Fibroblast of pulmonary artery (primary cell): ENCODE measurements at regions not wholly inside any gene's neighbourhood (a gene's known extent, or its start where the extent isn't known, plus 50 kb on each side); places are given as distances from the start of the nearest gene placed in this dataset.

Experiments
- DNase-seq: peaks from one replicate; pipeline ENCODE4 v3.0.0-alpha.2; 2010; ENCODE audit warnings: low read depth
- H3K4me3 ChIP-seq: replicated peaks from 2 replicates; pipeline ENCODE4 v1.5.1; 2011; ENCODE audit warnings: low read depth, mild to moderate bottlenecking, control low read depth, low read length, moderate library complexity
- TF ChIP-seq, protein P1 (sequence below): IDR thresholded peaks from 2 replicates; pipeline ENCODE4 v1.5.1; 2011; ENCODE audit warnings: mild to moderate bottlenecking, control low read depth, low read length, inconsistent platforms; ENCODE audit errors: missing control alignments

DNA sequence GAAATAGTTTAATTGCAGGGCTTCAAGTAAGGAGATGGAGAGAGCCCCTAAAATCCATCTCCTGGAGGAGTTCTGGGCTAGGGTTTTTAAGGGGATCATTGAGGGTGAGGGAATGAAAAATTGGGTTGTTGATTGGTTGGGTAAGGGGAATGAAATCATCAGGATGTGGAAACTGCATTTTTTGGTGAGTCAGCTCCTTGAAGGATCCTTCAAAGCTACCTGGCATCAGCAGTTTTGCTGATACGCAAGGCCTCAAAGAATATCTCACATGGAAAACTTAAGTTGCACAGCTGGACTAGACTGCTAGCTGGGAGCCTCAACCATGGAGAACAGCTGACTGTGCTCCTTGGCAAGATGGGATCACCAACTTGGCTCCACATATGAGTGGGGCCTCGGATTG lies 136.7 kb downstream of the FGF10 start:
- no peak for DNase-seq
- TF ChIP-seq, protein P1, sequence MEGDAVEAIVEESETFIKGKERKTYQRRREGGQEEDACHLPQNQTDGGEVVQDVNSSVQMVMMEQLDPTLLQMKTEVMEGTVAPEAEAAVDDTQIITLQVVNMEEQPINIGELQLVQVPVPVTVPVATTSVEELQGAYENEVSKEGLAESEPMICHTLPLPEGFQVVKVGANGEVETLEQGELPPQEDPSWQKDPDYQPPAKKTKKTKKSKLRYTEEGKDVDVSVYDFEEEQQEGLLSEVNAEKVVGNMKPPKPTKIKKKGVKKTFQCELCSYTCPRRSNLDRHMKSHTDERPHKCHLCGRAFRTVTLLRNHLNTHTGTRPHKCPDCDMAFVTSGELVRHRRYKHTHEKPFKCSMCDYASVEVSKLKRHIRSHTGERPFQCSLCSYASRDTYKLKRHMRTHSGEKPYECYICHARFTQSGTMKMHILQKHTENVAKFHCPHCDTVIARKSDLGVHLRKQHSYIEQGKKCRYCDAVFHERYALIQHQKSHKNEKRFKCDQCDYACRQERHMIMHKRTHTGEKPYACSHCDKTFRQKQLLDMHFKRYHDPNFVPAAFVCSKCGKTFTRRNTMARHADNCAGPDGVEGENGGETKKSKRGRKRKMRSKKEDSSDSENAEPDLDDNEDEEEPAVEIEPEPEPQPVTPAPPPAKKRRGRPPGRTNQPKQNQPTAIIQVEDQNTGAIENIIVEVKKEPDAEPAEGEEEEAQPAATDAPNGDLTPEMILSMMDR = no peak
- H3K4me3 ChIP-seq = no peak overlapping the region

DNA sequence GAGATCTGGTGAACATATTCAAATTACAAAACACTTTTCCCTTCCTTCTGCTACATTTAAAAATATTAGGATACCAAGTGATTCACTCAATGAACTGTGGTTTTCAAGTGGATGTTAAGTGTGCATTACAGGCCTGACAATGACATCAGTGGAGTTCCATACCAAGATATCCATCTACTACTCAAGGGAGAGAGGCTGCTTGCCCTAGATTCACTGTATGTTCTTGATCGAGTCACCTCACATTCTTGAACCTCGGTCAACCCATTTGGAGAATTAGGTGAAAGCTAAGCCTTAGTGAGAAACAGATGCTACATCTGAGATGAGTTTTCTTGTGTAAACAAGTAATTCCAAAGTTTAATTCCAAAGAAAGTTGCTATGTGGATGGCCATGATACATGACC lies 142.2 kb downstream of the FGF10 start:
- TF ChIP-seq, protein P1 = no peak
- no peak overlapping the region for H3K4me3 ChIP-seq
- no peak for DNase-seq

DNA sequence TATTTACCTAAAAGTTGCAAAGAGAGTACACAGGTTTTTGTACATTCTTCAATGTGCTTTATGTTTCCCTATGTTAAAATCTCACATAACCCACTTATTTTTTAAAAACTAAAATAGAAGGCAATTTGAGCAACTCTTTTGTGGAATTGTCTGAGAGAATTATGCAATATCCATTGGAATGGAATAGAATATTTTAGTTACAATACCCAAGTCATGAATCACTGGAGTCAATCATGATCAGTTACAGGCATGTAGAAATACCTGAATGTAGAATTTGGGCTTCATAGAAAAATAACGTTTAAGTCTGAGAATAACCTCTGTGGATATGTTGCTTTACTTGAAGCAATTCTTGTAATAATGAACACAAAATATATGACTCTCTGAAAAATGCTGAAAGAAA lies 143.3 kb downstream of the FGF10 start:
- no peak for DNase-seq
- TF ChIP-seq, protein P1 = no peak
- H3K4me3 ChIP-seq = no peak overlapping the region

DNA sequence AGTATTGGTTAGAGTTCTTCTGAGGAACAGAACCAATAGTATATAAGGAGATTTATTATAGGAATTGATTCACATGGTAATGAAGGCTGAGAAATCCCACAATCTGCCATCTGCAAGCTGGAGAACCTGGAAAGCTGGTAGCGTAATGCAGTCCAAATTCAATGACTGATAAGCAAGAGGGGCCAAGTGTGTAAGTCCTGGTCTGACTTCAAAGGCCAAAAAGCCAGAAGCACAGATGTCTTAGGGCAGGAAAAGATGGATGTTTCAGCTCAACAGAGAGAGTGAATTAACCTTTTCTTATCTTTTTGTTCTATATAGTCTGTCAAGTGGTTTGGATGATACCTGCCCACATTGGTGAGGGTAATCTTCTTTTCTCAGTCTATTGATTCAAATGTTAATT lies 146.4 kb downstream of the FGF10 start:
- TF ChIP-seq, protein P1 = no peak
- H3K4me3 ChIP-seq = no peak overlapping the region
- no peak for DNase-seq

DNA sequence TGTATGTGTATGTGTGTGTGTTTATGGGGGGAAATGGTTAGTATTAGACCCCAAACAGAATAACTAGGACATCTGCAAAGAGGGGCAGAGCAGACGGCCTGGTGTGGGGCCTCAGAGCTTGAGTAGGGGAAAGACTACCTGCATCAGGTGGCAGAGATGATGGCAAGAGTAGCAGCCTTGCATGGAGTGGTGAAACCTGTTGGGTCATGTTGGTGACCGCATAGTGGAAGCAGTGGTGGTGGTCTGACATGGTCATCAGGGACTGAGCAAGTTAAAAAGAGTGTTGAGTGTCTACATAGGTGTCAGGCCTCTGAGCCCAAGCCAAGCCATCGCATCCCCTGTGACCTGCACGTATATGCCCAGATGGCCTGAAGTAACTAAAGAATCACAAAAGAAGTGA lies 153.2 kb downstream of the FGF10 start:
- TF ChIP-seq, protein P1 = no peak
- DNase-seq = no peak
- no peak overlapping the region for H3K4me3 ChIP-seq

DNA sequence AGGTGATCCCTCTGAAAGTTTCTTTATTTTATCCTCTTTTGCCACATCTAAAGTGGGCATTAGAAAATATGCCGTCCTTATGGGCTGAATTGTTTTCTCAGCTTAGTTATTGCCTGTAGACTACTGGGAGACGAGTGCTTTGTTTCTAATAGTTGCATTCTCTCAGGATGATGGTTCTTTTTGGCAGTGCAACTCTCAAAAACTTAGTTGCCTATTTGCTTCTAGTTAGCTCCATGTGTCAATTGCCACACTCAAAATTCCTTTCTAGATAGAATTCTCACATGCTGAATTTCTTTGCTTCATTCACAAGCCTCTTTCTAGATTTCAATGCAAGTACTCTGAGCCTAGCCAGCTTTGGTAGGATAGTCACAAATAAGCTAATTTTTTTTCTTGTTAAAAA lies 155.5 kb downstream of the FGF10 start:
- TF ChIP-seq, protein P1 = no peak
- no peak overlapping the region for H3K4me3 ChIP-seq
- DNase-seq = no peak

DNA sequence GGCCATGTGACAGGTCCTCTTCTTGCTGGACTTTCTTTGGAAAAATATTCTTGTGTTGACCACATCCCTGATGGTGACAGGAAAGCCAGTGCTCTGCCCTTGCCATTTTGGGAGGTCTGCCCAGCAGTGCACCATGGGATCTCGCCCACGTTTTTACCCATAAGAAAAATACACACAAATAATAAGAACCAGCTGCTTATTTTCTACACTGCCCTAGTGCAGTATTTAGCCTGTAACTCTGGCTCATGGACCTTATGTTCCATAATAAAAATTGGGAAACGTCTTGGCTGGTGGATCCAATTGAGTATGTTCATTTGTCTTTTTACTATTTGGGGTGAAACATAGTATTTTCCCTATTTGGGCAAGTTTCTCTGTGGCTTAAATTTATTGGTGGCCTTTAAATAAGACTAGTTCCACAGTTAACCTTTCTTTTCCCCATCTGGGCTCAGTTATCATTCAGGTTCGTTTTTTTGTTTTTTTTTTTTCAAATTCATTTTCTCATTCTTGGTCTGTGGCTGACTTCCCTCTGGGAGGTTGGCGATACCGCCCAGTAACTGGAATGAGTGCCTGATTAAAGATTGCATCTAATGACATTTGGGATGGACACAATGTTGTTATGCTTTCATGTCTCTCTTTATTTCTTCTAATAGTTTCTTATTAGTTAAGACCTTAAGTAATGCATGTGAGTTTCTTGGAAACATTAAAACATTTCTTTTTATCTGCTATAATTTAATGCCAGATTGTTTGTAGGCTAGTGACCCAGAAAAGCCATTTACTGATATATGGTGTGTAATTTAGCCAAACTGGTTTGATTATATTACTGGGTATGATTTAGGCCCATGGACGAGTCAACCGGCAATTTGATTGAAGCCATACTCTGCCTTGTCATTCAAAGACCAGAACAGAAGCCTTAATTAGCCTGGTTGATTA lies 163.7 kb downstream of the FGF10 start:
- DNase-seq = no peak

More for the DNA sequence above, 163.7 kb downstream of the FGF10 start:
- H3K4me3 ChIP-seq = no peak overlapping the region
- TF ChIP-seq, protein P1 = no peak
